RWPE2 (cell line): ENCODE measurements at regions not wholly inside any gene's neighbourhood (a gene's known extent, or its start where the extent isn't known, plus 50 kb on each side); places are given as distances from the start of the nearest gene placed in this dataset.
A peak's percentile ranks its signal among the peaks of the same experiment; 100 is the strongest.

Source experiments
- ATAC-seq: fragments of 200-7000 bp; cut with Tn5 transposase; 3 replicates; pipeline ENCODE4 v1.9.1; 2021; ENCODE audit warnings: low read depth
- DNase-seq: peaks from one replicate; pipeline ENCODE4 v3.0.0-alpha.2; 2020; ENCODE audit warnings: low spot score
- H3K27ac ChIP-seq: fragments of 450-650 bp; 2 replicates; pipeline ENCODE4 v1.5.1; 2017; ENCODE audit warnings: mild to moderate bottlenecking; ENCODE audit not compliant: poor library complexity, severe bottlenecking
- H3K27me3 ChIP-seq: fragments of 250-450 bp; sonication (Bioruptor Pico); 2 replicates; pipeline ENCODE4 v1.5.1; 2021; ENCODE audit warnings: mild to moderate bottlenecking, moderate library complexity; ENCODE audit not compliant: insufficient read depth, poor library complexity, severe bottlenecking
- H3K36me3 ChIP-seq: fragments of 250-450 bp; sonication (Bioruptor Pico); 2 replicates; pipeline ENCODE4 v1.5.1; 2020; ENCODE audit warnings: low read depth, mild to moderate bottlenecking, moderate library complexity
- H3K4me1 ChIP-seq: fragments of 250-450 bp; sonication (Bioruptor Pico); 2 replicates; pipeline ENCODE4 v1.5.1; 2021; ENCODE audit warnings: mild to moderate bottlenecking, moderate library complexity; ENCODE audit not compliant: insufficient read depth, poor library complexity, severe bottlenecking
- H3K4me3 ChIP-seq: fragments of 250-450 bp; sonication (Bioruptor Pico); 2 replicates; pipeline ENCODE4 v1.5.1; 2021; ENCODE audit warnings: mild to moderate bottlenecking, moderate library complexity; ENCODE audit not compliant: severe bottlenecking
- H3K9me3 ChIP-seq: fragments of 250-450 bp; sonication (Bioruptor Pico); 2 replicates; pipeline ENCODE4 v1.5.1; 2021; ENCODE audit warnings: mild to moderate bottlenecking, moderate library complexity; ENCODE audit not compliant: severe bottlenecking
- TF ChIP-seq, protein P1 (sequence below): fragments of 450-650 bp; IDR thresholded peaks from one replicate; pipeline ENCODE4 v1.5.1; 2017; ENCODE audit warnings: mild to moderate bottlenecking, moderate library complexity; ENCODE audit not compliant: poor library complexity, severe bottlenecking

DNA sequence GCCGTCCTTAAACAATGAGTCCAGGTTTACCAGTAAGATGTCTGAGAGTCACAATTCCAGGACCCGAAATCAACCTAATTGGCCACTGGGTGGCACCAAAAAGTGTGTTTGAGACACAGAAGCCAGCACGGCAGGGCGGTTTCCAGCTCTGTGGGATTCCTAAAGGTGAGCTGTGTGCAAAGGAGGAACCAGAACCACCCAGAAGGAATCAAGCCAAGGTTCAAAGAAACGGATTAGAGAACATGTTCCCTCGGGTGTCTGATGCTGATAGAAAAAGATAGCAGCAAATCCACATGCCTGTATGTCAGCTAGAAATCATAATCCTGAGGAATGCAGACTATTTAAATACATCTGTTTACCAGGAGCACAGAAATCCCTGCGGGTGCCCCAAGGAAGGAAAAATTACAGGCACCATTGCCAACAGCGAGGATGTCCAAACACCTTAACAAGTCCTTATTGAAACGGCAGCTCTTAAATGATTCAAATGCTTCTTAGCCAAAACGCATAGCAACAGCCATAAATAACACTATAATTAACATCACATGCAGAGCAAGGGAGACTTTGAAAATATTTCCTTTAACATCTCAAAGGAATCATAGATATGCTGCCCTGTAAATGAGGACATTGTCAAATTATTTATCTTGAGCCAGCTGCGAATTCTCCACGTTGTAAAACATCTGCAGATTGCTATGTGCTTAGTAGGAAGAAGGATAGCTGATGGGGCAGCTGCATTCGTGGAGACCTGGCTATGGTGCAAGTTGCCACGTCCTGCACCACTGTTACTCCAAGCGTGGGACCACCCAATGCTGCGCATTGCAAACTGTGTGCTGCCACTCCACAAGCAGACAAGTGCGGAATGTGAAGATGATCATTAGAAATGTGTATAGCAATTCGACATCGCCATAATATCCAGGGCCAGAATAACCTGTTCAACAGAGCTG, 318.7 kb upstream of the NCKAP5 start:
- TF ChIP-seq, protein P1, sequence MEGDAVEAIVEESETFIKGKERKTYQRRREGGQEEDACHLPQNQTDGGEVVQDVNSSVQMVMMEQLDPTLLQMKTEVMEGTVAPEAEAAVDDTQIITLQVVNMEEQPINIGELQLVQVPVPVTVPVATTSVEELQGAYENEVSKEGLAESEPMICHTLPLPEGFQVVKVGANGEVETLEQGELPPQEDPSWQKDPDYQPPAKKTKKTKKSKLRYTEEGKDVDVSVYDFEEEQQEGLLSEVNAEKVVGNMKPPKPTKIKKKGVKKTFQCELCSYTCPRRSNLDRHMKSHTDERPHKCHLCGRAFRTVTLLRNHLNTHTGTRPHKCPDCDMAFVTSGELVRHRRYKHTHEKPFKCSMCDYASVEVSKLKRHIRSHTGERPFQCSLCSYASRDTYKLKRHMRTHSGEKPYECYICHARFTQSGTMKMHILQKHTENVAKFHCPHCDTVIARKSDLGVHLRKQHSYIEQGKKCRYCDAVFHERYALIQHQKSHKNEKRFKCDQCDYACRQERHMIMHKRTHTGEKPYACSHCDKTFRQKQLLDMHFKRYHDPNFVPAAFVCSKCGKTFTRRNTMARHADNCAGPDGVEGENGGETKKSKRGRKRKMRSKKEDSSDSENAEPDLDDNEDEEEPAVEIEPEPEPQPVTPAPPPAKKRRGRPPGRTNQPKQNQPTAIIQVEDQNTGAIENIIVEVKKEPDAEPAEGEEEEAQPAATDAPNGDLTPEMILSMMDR = peak; percentile 81
- H3K36me3 ChIP-seq = no peaks in the 10 kb centered on the region
- H3K4me1 ChIP-seq = peaks cover 5% of the 10 kb centered on the region
- H3K4me3 ChIP-seq = no peak overlapping the region
- no peak overlapping the region for H3K27ac ChIP-seq
- no peaks in the 10 kb centered on the region for H3K9me3 ChIP-seq
- ATAC-seq (peak; percentile 83), DNase-seq (no peak)
- no peaks in the 10 kb centered on the region for H3K27me3 ChIP-seq

DNA sequence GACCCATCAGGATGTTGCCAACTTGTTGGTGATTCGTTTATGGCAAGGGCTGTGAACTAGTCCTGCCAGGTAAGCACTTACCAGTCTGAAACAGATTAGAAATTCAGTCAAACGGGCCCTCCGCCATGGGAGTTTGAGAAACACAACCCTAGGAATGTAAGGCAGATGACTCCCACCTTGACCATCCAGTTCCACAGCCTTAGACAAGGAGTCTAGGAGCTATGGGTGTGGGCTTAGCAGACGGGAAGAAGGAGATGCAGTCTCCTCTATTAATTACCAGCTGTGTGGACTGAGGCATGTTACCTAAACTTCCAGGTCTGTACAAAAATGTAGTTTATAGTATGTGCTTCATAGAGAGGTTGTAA, 319.4 kb upstream of the NCKAP5 start:
- H3K27ac ChIP-seq = no peak overlapping the region
- H3K4me1 ChIP-seq = peaks cover 5% of the 10 kb centered on the region
- no peak for DNase-seq
- H3K4me3 ChIP-seq = no peak overlapping the region
- no peaks in the 10 kb centered on the region for H3K27me3 ChIP-seq
- no peaks in the 10 kb centered on the region for H3K36me3 ChIP-seq
- TF ChIP-seq, protein P1 = no peak
- no peak for ATAC-seq
- no peaks in the 10 kb centered on the region for H3K9me3 ChIP-seq

DNA sequence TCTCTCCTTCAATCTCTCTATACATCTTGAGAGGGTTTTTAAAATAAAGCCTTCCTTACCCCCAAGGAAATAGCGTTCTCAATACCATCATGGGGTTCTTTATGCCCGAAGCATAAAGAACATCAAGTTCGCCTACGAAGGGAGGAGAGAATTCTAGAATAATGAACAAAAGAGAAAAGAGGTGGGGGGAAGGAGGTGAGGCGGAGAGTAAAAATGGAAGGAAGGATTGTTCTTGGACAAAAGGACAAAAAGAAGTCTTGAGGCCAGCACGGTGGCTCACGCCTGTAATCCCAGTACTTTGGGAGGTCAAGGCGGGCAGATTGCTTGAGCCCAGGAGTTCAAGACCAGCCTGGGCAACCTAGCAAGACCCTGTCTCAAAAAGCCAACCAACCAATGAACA, 319.8 kb upstream of the NCKAP5 start:
- Histone ChIP-seq H3K27ac (no peak overlapping the region), H3K4me1 (peaks cover 5% of the 10 kb centered on the region), H3K9me3 (no peaks in the 10 kb centered on the region), H3K4me3 (no peak overlapping the region), H3K36me3 (no peaks in the 10 kb centered on the region), H3K27me3 (no peaks in the 10 kb centered on the region)
- TF ChIP-seq, protein P1 = no peak
- DNase-seq (no peak), ATAC-seq (no peak)

DNA sequence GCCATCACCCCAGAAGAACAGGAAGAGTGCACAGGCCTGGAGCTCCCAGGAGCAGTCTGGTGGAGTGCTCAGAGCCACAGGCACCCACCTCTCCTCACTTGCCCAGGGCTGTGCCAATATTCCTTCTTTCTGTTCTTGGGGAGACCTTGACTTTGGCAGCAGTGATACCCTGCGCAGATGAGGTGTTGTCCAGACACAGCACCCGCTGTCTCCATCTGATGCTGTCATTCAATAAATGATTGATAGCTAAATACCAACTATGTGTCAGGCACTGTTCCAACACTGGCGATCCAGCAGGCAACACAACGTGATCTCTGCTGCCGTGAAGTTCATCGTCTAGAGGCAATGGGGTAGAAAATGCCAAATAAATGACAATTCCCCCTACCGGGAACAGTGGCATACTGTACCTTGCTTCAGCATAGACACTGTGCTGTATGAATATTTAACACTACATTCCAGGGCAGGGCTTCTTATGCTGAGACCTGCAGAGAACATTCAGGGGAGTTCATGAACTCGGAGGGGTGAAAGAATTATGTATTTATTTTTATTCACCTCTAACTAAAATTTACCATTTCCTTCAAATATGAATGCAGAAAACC, 320.5 kb upstream of the NCKAP5 start:
- no peaks in the 10 kb centered on the region for H3K36me3 ChIP-seq
- ATAC-seq = no peak
- peaks cover 5% of the 10 kb centered on the region for H3K4me1 ChIP-seq
- TF ChIP-seq, protein P1 = no peak
- H3K9me3 ChIP-seq = no peaks in the 10 kb centered on the region
- H3K27ac ChIP-seq = no peak overlapping the region
- no peak for DNase-seq
- H3K27me3 ChIP-seq = no peaks in the 10 kb centered on the region
- no peak overlapping the region for H3K4me3 ChIP-seq

DNA sequence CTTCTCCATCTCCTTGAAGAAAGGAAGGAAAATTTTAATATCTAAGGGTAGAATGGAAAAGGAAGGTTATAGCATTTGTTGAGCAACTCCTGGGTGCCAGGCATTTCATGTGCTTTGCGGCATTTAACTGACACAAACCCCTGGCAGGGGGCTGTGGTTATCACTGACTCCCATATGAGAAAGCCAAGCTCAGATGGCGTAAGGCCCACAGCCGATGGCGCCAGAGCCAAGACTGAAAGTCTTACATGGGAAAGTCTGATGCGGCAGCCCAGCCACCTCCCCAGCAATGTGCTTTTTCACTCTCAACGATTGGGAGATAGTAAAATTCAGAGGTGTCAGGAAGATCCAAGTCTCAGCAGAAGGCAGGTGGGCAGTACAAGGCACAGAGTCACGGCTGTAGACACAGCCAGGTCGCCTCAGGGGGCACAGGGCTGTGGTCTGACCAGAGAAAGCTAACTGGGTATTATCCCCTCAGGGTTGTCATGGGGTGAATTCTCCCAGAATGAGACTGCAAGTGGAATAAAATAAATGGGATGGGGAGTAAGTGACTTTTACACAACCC, 324.2 kb upstream of the NCKAP5 start:
- Histone ChIP-seq H3K9me3 (no peaks in the 10 kb centered on the region), H3K4me3 (no peak overlapping the region), H3K27ac (no peak overlapping the region), H3K36me3 (no peaks in the 10 kb centered on the region), H3K4me1 (no peaks in the 10 kb centered on the region), H3K27me3 (no peaks in the 10 kb centered on the region)
- no peak for DNase-seq
- no peak for ATAC-seq
- TF ChIP-seq, protein P1 = no peak
